ENCODE measurements at regions not wholly inside any gene's neighbourhood (a gene's known extent, or its start where the extent isn't known, plus 50 kb on each side); places are given as distances from the start of the nearest gene placed in this dataset.
"Not testable (repeated sequence)": the region's sequence is repeated elsewhere in the genome, so short reads cannot be mapped to it uniquely, and the experiment has no call there.

- H3K36me3 ChIP-seq (ENCODE audit: control insufficient read depth, low read depth, low read length), result no peaks in the 10 kb centered on the region
- H3K27ac ChIP-seq (ENCODE audit: low read length), result no peak overlapping the region
- H3K9ac ChIP-seq (ENCODE audit: low read length), result no peak overlapping the region
- no peaks in the 10 kb centered on the region for H3K4me1 ChIP-seq (ENCODE audit: control insufficient read depth, low read depth, low read length)
- H3K4me3 ChIP-seq (ENCODE audit: low read length), result no peak overlapping the region
- peaks cover 22% of the 10 kb centered on the region for H3K9me3 ChIP-seq (ENCODE audit: control insufficient read depth, low read depth, low read length)
- no peaks in the 10 kb centered on the region for H3K27me3 ChIP-seq (ENCODE audit: control insufficient read depth, insufficient read depth, low read length)
Observed at GRCh38 chr6:61217714-61218113, 1068.3 kb downstream of the KHDRBS2 start.

GRCh38 chr6:61210549-61210948 lies 1075.5 kb downstream of the KHDRBS2 start:
- Histone ChIP-seq H3K9me3 (ENCODE audit: control insufficient read depth, low read depth, low read length) (peaks cover 56% of the 10 kb centered on the region), H3K4me1 (ENCODE audit: control insufficient read depth, low read depth, low read length) (no peaks in the 10 kb centered on the region), H3K27ac (ENCODE audit: low read length) (no peak overlapping the region), H3K27me3 (ENCODE audit: control insufficient read depth, insufficient read depth, low read length) (no peaks in the 10 kb centered on the region), H3K36me3 (ENCODE audit: control insufficient read depth, low read depth, low read length) (no peaks in the 10 kb centered on the region), H3K9ac (ENCODE audit: low read length) (no peak overlapping the region), H3K4me3 (ENCODE audit: low read length) (no peak overlapping the region)

GRCh38 chr6:61203966-61204496 lies 1082.0 kb downstream of the KHDRBS2 start:
- peaks cover 30% of the 10 kb centered on the region for H3K9me3 ChIP-seq (ENCODE audit: control insufficient read depth, low read depth, low read length)
- no peak overlapping the region for H3K9ac ChIP-seq (ENCODE audit: low read length)

GRCh38 chr6:61200444-61200843 lies 1085.6 kb downstream of the KHDRBS2 start:
- Histone ChIP-seq H3K9me3 (ENCODE audit: control insufficient read depth, low read depth, low read length) (peaks cover 19% of the 10 kb centered on the region), H3K36me3 (ENCODE audit: control insufficient read depth, low read depth, low read length) (no peaks in the 10 kb centered on the region), H3K4me1 (ENCODE audit: control insufficient read depth, low read depth, low read length) (no peaks in the 10 kb centered on the region), H3K27ac (ENCODE audit: low read length) (no peak overlapping the region), H3K27me3 (ENCODE audit: control insufficient read depth, insufficient read depth, low read length) (no peaks in the 10 kb centered on the region), H3K4me3 (ENCODE audit: low read length) (no peak overlapping the region), H3K9ac (ENCODE audit: low read length) (no peak overlapping the region)

More at GRCh38 chr6:61203966-61204496, 1082.0 kb downstream of the KHDRBS2 start:
- no peaks in the 10 kb centered on the region for H3K4me1 ChIP-seq (ENCODE audit: control insufficient read depth, low read depth, low read length)
- no peaks in the 10 kb centered on the region for H3K27me3 ChIP-seq (ENCODE audit: control insufficient read depth, insufficient read depth, low read length)
- no peaks in the 10 kb centered on the region for H3K36me3 ChIP-seq (ENCODE audit: control insufficient read depth, low read depth, low read length)
- no peak overlapping the region for H3K4me3 ChIP-seq (ENCODE audit: low read length)
- H3K27ac ChIP-seq (ENCODE audit: low read length), result no peak overlapping the region

GRCh38 chr6:61193771-61194170 lies 1092.3 kb downstream of the KHDRBS2 start:
- Histone ChIP-seq H3K27me3 (ENCODE audit: control insufficient read depth, insufficient read depth, low read length) (no peaks in the 10 kb centered on the region), H3K4me3 (ENCODE audit: low read length) (no peak overlapping the region), H3K36me3 (ENCODE audit: control insufficient read depth, low read depth, low read length) (no peaks in the 10 kb centered on the region)

GRCh38 chr6:61192610-61193009 lies 1093.4 kb downstream of the KHDRBS2 start:
- H3K27me3 ChIP-seq (ENCODE audit: control insufficient read depth, insufficient read depth, low read length), result no peaks in the 10 kb centered on the region
- H3K9ac ChIP-seq (ENCODE audit: low read length), result no peak overlapping the region
- no peaks in the 10 kb centered on the region for H3K4me1 ChIP-seq (ENCODE audit: control insufficient read depth, low read depth, low read length)
- H3K36me3 ChIP-seq (ENCODE audit: control insufficient read depth, low read depth, low read length), result no peaks in the 10 kb centered on the region
- no peak overlapping the region for H3K27ac ChIP-seq (ENCODE audit: low read length)
- peaks cover 5% of the 10 kb centered on the region for H3K9me3 ChIP-seq (ENCODE audit: control insufficient read depth, low read depth, low read length)
- no peak overlapping the region for H3K4me3 ChIP-seq (ENCODE audit: low read length)

More at GRCh38 chr6:61193771-61194170, 1092.3 kb downstream of the KHDRBS2 start:
- H3K9me3 ChIP-seq (ENCODE audit: control insufficient read depth, low read depth, low read length), result peaks cover 5% of the 10 kb centered on the region
- H3K27ac ChIP-seq (ENCODE audit: low read length), result no peak overlapping the region
- no peak overlapping the region for H3K9ac ChIP-seq (ENCODE audit: low read length)
- no peaks in the 10 kb centered on the region for H3K4me1 ChIP-seq (ENCODE audit: control insufficient read depth, low read depth, low read length)

DNA sequence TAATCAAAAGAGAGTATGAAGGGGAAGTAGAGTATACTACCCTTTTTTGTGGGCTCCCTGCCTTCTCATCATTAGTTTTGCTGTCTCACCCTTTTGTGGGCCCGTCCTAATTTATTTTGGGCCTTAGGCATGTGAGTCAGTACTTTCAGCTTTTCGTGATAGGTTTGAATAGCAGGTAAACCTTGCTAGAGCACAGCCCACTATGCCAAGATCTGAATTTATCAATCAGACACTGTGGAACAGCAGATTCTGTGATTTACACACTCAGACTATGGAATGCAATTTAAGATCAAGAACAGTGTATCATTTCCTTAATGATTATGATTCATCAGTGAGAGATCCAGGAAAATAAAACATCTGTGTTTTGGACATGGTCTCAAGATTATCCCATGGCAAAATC lies 1117.1 kb downstream of the KHDRBS2 start:
- Histone ChIP-seq H3K9me3 (ENCODE audit: control insufficient read depth, low read depth, low read length) (no peaks in the 10 kb centered on the region), H3K4me1 (ENCODE audit: control insufficient read depth, low read depth, low read length) (no peaks in the 10 kb centered on the region), H3K27ac (ENCODE audit: low read length) (no peak overlapping the region), H3K4me3 (ENCODE audit: low read length) (no peak overlapping the region), H3K9ac (ENCODE audit: low read length) (no peak overlapping the region), H3K36me3 (ENCODE audit: control insufficient read depth, low read depth, low read length) (no peaks in the 10 kb centered on the region), H3K27me3 (ENCODE audit: control insufficient read depth, insufficient read depth, low read length) (no peaks in the 10 kb centered on the region)

GRCh38 chr6:61149039-61149438 lies 1137.0 kb downstream of the KHDRBS2 start:
- H3K36me3 ChIP-seq (ENCODE audit: control insufficient read depth, low read depth, low read length); H3K9ac ChIP-seq (ENCODE audit: low read length); H3K27me3 ChIP-seq (ENCODE audit: control insufficient read depth, insufficient read depth, low read length); H3K4me3 ChIP-seq (ENCODE audit: low read length); H3K9me3 ChIP-seq (ENCODE audit: control insufficient read depth, low read depth, low read length); H3K27ac ChIP-seq (ENCODE audit: low read length); H3K4me1 ChIP-seq (ENCODE audit: control insufficient read depth, low read depth, low read length): not testable (repeated sequence)

DNA sequence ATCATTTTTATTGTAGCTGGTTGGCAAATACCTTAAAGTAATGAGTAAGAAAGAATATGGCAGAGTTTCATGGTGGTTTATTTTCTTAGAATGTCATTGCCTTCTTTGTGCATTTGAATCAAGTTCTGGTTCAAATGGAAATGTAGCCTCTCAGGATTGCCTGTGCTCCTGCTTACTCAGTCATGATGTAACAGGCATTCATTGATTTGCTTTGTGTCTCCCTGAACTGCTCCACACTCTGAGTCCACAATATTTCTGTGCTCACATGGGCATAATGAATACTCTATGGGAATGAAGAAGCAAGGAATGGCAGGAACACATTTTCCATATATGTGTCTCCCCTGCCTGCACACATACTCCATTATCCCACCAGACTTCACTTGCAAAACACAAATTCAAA lies 1143.8 kb downstream of the KHDRBS2 start:
- H3K4me1 ChIP-seq (ENCODE audit: control insufficient read depth, low read depth, low read length); H3K27me3 ChIP-seq (ENCODE audit: control insufficient read depth, insufficient read depth, low read length); H3K36me3 ChIP-seq (ENCODE audit: control insufficient read depth, low read depth, low read length); H3K9ac ChIP-seq (ENCODE audit: low read length); H3K4me3 ChIP-seq (ENCODE audit: low read length); H3K27ac ChIP-seq (ENCODE audit: low read length); H3K9me3 ChIP-seq (ENCODE audit: control insufficient read depth, low read depth, low read length): not testable (repeated sequence)

DNA sequence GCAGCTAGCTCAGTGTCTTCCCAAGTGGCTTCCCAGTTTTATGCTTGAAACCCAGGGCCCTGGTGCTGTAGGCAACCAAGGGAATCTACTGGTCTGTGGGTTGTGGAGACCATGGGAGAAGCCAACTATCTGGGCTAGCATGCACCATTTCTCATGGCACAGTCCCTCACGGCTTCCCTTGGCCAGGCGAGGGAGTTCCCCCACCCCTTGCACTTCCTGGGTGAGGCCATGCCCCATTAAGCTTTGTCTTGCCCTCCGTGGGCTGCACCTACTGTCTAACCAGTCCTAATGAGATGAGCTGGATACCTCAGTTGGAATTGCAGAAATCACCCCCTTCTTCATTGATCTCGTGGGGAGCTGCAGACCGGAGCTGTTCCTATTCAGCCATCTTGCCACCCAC lies 1152.0 kb downstream of the KHDRBS2 start:
- no peaks in the 10 kb centered on the region for H3K4me1 ChIP-seq (ENCODE audit: control insufficient read depth, low read depth, low read length)

DNA sequence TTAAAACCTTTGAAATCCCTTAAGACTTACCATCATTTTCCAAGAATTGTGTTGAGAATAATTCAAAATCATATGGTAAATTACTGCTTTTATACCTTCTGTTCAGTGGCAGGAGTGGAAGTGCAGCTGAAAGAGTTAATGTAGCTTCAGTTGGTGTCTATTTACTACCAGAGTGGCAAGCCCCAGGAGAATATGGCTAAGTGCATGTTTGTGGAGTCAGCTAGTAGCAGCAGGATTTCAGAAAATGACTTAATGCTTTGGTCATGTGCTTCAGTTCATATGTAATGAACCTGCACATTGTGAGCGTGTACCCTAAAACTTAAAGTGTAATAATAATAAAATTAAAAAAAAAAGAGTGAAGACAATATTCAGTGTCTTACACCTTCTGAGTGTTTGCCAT lies 1171.8 kb downstream of the KHDRBS2 start:
- not testable (repeated sequence) for H3K9me3 ChIP-seq (ENCODE audit: control insufficient read depth, low read depth, low read length); H3K4me1 ChIP-seq (ENCODE audit: control insufficient read depth, low read depth, low read length); H3K9ac ChIP-seq (ENCODE audit: low read length); H3K36me3 ChIP-seq (ENCODE audit: control insufficient read depth, low read depth, low read length); H3K27me3 ChIP-seq (ENCODE audit: control insufficient read depth, insufficient read depth, low read length); H3K27ac ChIP-seq (ENCODE audit: low read length); H3K4me3 ChIP-seq (ENCODE audit: low read length)

More for the DNA sequence above, 1152.0 kb downstream of the KHDRBS2 start:
- Histone ChIP-seq H3K9ac (ENCODE audit: low read length) (no peak overlapping the region), H3K27ac (ENCODE audit: low read length) (no peak overlapping the region), H3K27me3 (ENCODE audit: control insufficient read depth, insufficient read depth, low read length) (no peaks in the 10 kb centered on the region), H3K36me3 (ENCODE audit: control insufficient read depth, low read depth, low read length) (no peaks in the 10 kb centered on the region), H3K4me3 (ENCODE audit: low read length) (no peak overlapping the region), H3K9me3 (ENCODE audit: control insufficient read depth, low read depth, low read length) (no peaks in the 10 kb centered on the region)

GRCh38 chr6:61107914-61108313 lies 1178.1 kb downstream of the KHDRBS2 start:
- H3K27me3 ChIP-seq (ENCODE audit: control insufficient read depth, insufficient read depth, low read length); H3K4me3 ChIP-seq (ENCODE audit: low read length); H3K4me1 ChIP-seq (ENCODE audit: control insufficient read depth, low read depth, low read length); H3K27ac ChIP-seq (ENCODE audit: low read length); H3K9me3 ChIP-seq (ENCODE audit: control insufficient read depth, low read depth, low read length); H3K36me3 ChIP-seq (ENCODE audit: control insufficient read depth, low read depth, low read length); H3K9ac ChIP-seq (ENCODE audit: low read length): not testable (repeated sequence)
